NCI-H1930 (cell line): ENCODE measurements at regions not wholly inside any gene's neighbourhood (a gene's known extent, or its start where the extent isn't known, plus 50 kb on each side); places are given as distances from the start of the nearest gene placed in this dataset.

Source experiments
- DNase-seq, 2 experiments: peaks; one replicate each; lab custom pipeline; 2025; lab: John Stamatoyannopoulos, UW

- no peak for DNase-seq
Observed at GRCh38 chr10:44820094-44820493, 91.0 kb upstream of the TMEM72 start.

GRCh38 chr10:44821290-44821689 lies 89.8 kb upstream of the TMEM72 start:
- DNase-seq: no peak

- DNase-seq: no peak
Observed at GRCh38 chr10:44822349-44822748, 88.8 kb upstream of the TMEM72 start.

DNA sequence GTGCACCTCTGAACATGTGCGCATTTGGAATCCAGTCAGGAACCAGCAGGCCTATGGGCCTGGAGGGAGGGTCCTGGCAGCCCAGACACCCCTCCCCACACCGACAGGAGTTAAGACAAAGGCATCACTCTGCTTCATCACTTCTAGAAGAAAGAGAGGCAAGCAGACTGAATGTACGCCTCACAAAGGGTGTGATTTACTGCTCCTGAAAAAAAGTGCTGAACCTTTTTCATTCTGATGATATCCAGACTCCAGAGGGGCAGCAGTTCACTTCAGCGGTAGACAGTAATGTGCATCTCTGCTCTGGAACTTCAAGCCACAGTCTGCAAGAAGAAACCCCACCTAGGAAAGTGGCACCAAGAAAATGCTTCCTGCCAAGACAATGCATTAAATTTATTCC lies 88.2 kb upstream of the TMEM72 start:
- DNase-seq: no peak

- no peak for DNase-seq
Observed at GRCh38 chr10:44824607-44825006, 86.5 kb upstream of the TMEM72 start.

DNA sequence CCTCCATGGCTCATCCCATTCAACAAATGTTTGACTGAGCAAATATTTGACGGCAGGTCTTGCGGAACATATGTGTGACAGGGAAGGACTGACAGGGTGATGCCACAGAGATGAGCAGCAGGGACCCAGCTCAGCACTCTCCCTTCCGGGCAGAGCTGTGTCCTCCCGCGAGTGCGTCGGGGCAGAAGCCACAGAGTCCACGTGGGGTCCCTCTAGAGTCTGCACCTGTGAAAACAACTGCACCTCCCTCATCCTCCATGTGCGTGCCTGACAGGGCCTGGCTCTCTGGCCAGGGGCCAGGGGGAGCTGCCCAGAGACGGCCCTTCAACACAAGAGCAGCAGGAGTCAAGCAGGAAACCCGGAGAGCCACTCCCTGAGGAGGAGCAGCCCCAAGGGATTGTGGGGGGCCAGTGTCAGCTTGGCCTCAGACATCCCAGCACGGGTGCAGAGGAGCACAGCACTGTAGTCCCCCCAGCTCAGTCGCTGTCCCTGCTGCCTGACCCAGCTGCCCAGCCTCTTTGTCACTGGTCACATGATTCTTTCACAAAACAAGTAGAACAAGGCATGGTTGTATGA lies 83.6 kb upstream of the TMEM72 start:
- no peak for DNase-seq

GRCh38 chr10:44828508-44829142 lies 82.5 kb upstream of the TMEM72 start:
- no peak for DNase-seq

GRCh38 chr10:44829426-44829825 lies 81.7 kb upstream of the TMEM72 start:
- DNase-seq: no peak

- no peak for DNase-seq
Observed at GRCh38 chr10:44830022-44830421, 81.1 kb upstream of the TMEM72 start.

GRCh38 chr10:44831581-44831980 lies 79.6 kb upstream of the TMEM72 start:
- DNase-seq: no peak

- no peak for DNase-seq
Observed at GRCh38 chr10:44832595-44833390, 78.3 kb upstream of the TMEM72 start.

DNA sequence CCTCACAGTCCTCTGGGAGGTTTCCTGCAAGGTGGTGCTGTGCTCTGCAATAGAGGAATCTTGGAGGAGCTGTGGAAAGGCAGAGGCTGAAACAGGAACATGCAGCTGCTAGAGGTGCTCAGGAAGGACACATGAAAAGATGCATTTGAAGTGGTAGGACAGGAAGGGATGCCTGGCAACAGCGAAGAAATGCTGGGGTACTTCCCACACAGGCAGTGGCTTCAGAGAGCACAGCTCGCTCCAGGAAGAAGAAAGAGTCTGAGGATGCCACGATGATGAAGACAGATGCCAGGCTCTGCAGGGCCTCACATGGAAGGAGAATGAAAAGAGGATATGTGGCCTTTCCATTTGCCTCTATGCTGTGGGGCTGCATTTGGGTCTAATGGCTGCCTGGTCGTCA lies 77.0 kb upstream of the TMEM72 start:
- DNase-seq: no peak

GRCh38 chr10:44835300-44835699 lies 75.8 kb upstream of the TMEM72 start:
- DNase-seq: no peak

DNA sequence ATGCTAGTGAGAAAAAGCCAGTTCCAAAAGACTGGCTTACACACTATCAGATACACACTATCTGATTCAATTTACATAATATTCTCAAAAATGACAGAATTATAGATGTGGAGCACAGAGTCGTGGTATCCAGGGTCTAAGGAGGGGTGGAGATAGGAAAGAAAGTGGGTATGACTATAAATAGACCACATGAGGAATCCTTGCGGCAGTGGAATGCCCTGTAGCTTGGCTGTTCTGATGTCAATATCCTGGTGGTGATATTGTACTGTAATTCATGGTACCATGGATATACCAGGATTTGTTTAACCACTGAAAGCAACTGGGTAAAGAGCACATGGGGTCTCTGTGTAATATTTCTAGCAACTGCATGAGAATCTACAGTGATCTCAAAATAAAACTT lies 67.7 kb upstream of the TMEM72 start:
- no peak for DNase-seq

DNA sequence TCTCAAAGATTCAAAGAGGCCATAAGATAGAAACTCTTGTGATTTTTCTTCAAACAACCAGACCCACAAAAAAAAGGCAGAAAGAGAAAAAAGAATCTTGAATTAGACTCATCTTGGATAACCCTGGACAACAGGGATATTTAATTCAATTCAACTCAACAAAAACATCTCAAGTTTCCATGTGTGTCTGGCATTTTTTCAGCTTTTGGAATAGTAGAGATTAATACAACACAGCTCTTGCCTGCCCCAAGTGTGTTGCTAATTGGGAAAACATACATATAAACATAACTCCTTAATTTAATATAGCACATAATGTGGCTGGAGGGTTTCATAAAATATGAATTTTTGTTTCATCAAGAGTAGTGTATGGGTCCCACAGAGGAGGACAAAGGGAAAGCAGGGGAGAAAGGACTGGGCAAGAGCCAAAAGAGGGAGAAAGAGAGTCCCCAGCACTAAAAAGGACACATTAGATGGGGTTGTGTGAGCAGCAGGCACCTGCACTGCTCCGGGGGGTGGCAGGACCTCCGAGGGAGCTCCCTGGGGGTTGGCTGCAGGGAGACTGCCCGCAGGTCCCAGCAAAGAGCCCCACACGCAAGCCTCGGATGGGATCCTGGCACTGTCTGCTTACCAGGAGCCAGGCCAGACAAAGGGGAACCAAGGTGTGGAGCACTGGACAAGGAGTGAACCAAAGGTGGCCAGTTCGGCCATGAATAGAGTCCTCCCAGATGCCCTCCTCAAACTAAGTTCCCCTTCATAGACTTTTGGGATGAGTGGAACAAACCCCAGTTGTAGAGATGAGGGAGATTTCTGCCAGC lies 65.6 kb upstream of the TMEM72 start:
- no peak for DNase-seq

DNA sequence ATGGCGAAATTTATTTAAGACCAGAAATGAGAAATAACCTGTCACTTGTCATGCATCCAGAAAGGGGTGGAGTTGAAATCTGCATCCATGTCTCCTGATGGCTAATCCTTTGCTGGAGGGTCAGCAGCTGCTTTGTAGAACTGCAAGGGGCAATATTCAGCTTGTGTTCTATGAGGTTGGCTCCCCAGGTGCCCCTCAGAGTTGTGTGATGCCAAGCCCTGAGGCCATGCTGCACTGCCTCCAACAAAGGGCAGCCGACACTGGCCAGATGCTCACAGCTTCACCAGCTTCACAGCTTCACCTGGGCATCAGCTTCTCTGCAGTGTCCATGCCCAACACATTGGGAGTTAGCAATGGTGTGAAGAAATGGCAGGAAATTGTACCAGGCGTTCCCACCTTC lies 64.0 kb upstream of the TMEM72 start:
- DNase-seq: no peak

DNA sequence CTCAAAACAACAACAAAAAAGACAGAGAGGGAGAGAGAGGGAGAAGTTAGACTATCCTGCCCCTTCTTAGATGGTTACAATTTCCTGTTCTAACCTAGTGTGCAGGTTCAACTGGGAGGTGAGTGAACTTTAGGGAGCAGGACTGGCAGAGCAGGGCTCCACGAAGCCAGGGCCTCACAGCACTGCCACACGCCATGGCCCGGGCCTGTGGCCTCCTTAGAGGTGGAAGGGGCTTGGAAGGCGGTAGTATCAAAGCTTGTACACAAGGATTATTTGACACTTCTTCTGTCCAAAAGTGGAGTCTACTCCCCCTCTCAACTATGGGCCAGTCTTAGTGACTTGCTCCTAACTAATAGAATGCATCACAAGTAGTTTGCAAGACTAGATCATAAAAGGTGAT lies 62.9 kb upstream of the TMEM72 start:
- no peak for DNase-seq

DNA sequence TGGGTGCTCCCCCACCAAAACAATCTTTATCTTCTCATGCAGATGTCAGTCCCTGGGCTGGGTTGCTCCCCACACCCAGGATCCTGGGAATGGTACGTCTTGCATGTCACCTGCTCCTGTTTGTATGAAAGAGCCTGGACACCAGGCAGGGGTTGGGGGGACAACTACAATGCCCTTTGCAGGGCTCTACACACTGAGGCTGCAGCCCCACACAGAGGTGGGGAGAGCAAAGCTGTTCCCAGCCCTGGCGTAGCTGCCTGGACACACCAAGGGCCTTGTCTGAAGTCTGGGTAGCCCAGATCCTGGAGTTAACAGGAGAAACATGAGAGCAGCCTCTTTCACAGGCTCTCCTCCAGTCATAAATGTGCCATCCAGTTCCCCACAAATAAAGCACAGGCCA lies 61.2 kb upstream of the TMEM72 start:
- DNase-seq: no peak

- no peak for DNase-seq
Observed at GRCh38 chr10:44850356-44850934, 60.7 kb upstream of the TMEM72 start.

DNA sequence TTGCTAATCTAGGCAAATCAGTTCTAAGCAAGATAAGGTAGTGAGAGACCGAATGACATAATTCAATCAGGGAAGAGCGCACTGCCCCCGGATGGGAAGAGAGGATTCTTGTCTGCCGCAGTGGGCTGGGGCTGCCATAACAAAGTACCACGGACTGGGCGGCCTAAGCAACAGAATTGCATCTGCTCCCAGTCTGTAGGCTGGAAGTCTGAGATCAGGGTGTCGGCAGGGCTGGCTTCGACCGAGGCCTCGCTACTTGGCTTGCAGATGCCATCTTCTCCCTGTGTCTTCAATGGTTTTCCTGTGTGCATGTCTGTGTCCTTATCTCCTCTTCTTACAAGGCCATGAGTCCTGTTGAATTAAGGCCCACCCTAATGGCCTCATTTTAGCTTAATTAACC lies 59.7 kb upstream of the TMEM72 start:
- DNase-seq: no peak

DNA sequence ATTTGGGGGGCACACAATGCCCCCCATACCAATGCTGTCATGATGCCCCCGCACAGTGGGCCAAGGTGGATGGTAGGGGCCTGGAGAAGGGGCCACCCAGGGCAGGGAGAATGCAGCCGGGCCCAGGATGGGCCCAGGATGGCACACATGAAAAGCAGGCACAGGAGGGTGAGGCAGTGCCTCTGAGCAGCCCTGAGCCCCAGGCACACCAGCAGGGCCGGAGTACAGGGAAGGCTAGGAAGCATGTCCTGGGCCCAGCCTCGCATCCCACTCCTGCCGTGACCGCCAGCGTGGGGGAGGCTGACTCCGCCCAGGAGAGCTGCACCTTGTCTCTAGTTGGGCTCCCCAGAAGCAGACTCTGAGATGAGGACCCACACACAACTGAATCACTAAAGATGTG lies 59.3 kb upstream of the TMEM72 start:
- no peak for DNase-seq

- DNase-seq: no peak
Observed at GRCh38 chr10:44853148-44853734, 57.9 kb upstream of the TMEM72 start.
